Adrenal gland (tissue), 5 donors: ENCODE measurements at regions not wholly inside any gene's neighbourhood (a gene's known extent, or its start where the extent isn't known, plus 50 kb on each side); places are given as distances from the start of the nearest gene placed in this dataset.

Experiments used
- POLR2A ChIP-seq, 2 donors: fragments of 450-650 bp; IDR thresholded peaks; one replicate each; pipeline ENCODE4 v1.6.1; 2017; ENCODE audit warnings: antibody characterized with exemption in 2 of 2, mild to moderate bottlenecking in 2 of 2, moderate library complexity in 1 of 2
- TF ChIP-seq, protein P1 (sequence below), 6 experiments: fragments of 450-650 bp in 4 of 6; fragments of 200-600 bp in 2 of 6; sonication (generic) in 1 of 6; IDR thresholded peaks; 1 replicate in 5 of 6; 2 replicates in 1 of 6; pipeline versions ENCODE4 v1.5.1 to v1.8.0; 2016 to 2021; ENCODE audit warnings: antibody characterized with exemption in 6 of 6, mild to moderate bottlenecking in 2 of 6, moderate library complexity in 1 of 6
- donor health status: DM: no; HTN: no; CAD: no.

GRCh38 chr1:43048601-43049011, 89.9 kb upstream of the SLC2A1 start:
- TF ChIP-seq, protein P1, sequence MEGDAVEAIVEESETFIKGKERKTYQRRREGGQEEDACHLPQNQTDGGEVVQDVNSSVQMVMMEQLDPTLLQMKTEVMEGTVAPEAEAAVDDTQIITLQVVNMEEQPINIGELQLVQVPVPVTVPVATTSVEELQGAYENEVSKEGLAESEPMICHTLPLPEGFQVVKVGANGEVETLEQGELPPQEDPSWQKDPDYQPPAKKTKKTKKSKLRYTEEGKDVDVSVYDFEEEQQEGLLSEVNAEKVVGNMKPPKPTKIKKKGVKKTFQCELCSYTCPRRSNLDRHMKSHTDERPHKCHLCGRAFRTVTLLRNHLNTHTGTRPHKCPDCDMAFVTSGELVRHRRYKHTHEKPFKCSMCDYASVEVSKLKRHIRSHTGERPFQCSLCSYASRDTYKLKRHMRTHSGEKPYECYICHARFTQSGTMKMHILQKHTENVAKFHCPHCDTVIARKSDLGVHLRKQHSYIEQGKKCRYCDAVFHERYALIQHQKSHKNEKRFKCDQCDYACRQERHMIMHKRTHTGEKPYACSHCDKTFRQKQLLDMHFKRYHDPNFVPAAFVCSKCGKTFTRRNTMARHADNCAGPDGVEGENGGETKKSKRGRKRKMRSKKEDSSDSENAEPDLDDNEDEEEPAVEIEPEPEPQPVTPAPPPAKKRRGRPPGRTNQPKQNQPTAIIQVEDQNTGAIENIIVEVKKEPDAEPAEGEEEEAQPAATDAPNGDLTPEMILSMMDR (IDR thresholded peaks at IDR 0.05) = no peak
- TF ChIP-seq POLR2A (IDR thresholded peaks at IDR 0.05) = no peak
